H1 (cell line): ENCODE measurements at regions not wholly inside any gene's neighbourhood (a gene's known extent, or its start where the extent isn't known, plus 50 kb on each side); places are given as distances from the start of the nearest gene placed in this dataset.
A peak's percentile ranks its signal among the peaks of the same experiment; 100 is the strongest.

Source experiments
- CTCF ChIA-PET: fragments of 300-600 bp; sonication (Branson Sonifier 250); formaldehyde crosslinking; loops from one replicate; lab custom pipeline; 2021; ENCODE audit not compliant: partially characterized antibody; lab: Charles Lee
- POLR2A ChIA-PET: fragments of 300-600 bp; sonication (Branson Sonifier 250); formaldehyde crosslinking; loops from one replicate; lab custom pipeline; 2021; ENCODE audit warnings: inconsistent platforms; ENCODE audit not compliant: partially characterized antibody; lab: Charles Lee
- DNase-seq, 2 experiments: peaks; one replicate each; pipeline versions ENCODE4 v3.0.0 to v3.0.0-alpha.2; 2010 to 2022; ENCODE audit warnings: low spot score in 2 of 2, low read depth in 1 of 2, mixed read lengths in 1 of 2
- FAIRE-seq: peaks from 2 replicates; lab custom pipeline; 2011; peaks lifted over from hg19 to GRCh38; lab: Jason Lieb, UNC
- H2AFZ ChIP-seq: 2 replicates; pipeline ENCODE4 v1.8.1; 2012; ENCODE audit warnings: low read length, inconsistent platforms
- H2AK5ac ChIP-seq: 2 replicates; pipeline ENCODE4 v1.6.1; 2013; ENCODE audit warnings: low read depth, low read length
- H2BK120ac ChIP-seq: replicated peaks from 2 replicates; pipeline ENCODE3; 2013; ENCODE audit warnings: low read depth, low read length, inconsistent platforms
- H2BK12ac ChIP-seq: 2 replicates; pipeline ENCODE4 v1.6.1; 2013; ENCODE audit warnings: low read depth, low read length
- H2BK15ac ChIP-seq: 2 replicates; pipeline ENCODE4 v1.6.1; 2013; ENCODE audit warnings: low read length
- H2BK20ac ChIP-seq: 2 replicates; pipeline ENCODE4 v1.6.1; 2013; ENCODE audit warnings: low read length
- H2BK5ac ChIP-seq: 2 replicates; pipeline ENCODE4 v1.6.1; 2013; ENCODE audit warnings: low read depth, low read length
- H3K14ac ChIP-seq: 2 replicates; pipeline ENCODE4 v1.6.1; 2013; ENCODE audit warnings: inconsistent platforms; ENCODE audit not compliant: insufficient read length
- H3K18ac ChIP-seq: 2 replicates; pipeline ENCODE4 v1.6.1; 2013; ENCODE audit warnings: low read length; ENCODE audit errors: extremely low read depth
- H3K23ac ChIP-seq: 2 replicates; pipeline ENCODE4 v1.6.1; 2013; ENCODE audit warnings: inconsistent platforms; ENCODE audit not compliant: insufficient read length
- H3K23me2 ChIP-seq: 2 replicates; pipeline ENCODE4 v1.6.1; 2013; ENCODE audit warnings: low read depth, low read length
- H3K27ac ChIP-seq: 2 replicates; pipeline ENCODE4 v1.6.1; 2011; ENCODE audit warnings: low read depth, low read length, inconsistent platforms
- H3K27me3 ChIP-seq, 4 experiments: replicated peaks in 1 of 4; 1 replicate in 1 of 4; 2 replicates in 3 of 4; pipeline versions ENCODE4 v1.6.1 to v1.8.1; 2011 to 2013; ENCODE audit warnings: low read length in 3 of 4, mild to moderate bottlenecking in 3 of 4, inconsistent platforms in 2 of 4, mixed read lengths in 2 of 4, moderate library complexity in 1 of 4; ENCODE audit not compliant: control insufficient read depth in 3 of 4, insufficient read depth in 3 of 4; ENCODE audit errors: extremely low read depth in 1 of 4
- H3K36me3 ChIP-seq, 4 experiments: 2 replicates each; pipeline versions ENCODE4 v1.6.1 to v1.8.1; 2011 to 2013; ENCODE audit warnings: mild to moderate bottlenecking in 4 of 4, low read length in 3 of 4, moderate library complexity in 2 of 4, control low read depth in 1 of 4, inconsistent platforms in 1 of 4; ENCODE audit not compliant: insufficient read depth in 4 of 4, control insufficient read depth in 2 of 4
- H3K4ac ChIP-seq: replicated peaks from 2 replicates; pipeline ENCODE3; 2013; ENCODE audit warnings: low read length, low read depth, mixed read lengths, inconsistent platforms; ENCODE audit not compliant: insufficient read length
- H3K4me1 ChIP-seq, 4 experiments: replicated peaks in 1 of 4; 1 replicate in 1 of 4; 2 replicates in 3 of 4; pipeline versions ENCODE4 v1.6.1 to v1.8.1; 2011 to 2013; ENCODE audit warnings: low read length in 3 of 4, inconsistent platforms in 2 of 4, mixed read lengths in 1 of 4; ENCODE audit not compliant: insufficient read depth in 4 of 4, control insufficient read depth in 3 of 4
- H3K4me2 ChIP-seq, 2 experiments: 2 replicates each; pipeline versions ENCODE4 v1.6.1 to v1.8.1; 2011 to 2013; ENCODE audit warnings: low read depth in 2 of 2, low read length in 2 of 2, control low read depth in 1 of 2, inconsistent platforms in 1 of 2, mild to moderate bottlenecking in 1 of 2; ENCODE audit not compliant: insufficient read depth in 1 of 2
- H3K4me3 ChIP-seq, 4 experiments: fragments of 200-600, 300-600 bp in 1 of 4; sonication (generic), shearing (Covaris generic), sonication (Bioruptor Twin) in 1 of 4; 2 replicates each; pipeline versions ENCODE4 v1.5.1 to v1.8.1; 2011 to 2016; ENCODE audit warnings: low read length in 4 of 4, low read depth in 3 of 4, control low read depth in 2 of 4, inconsistent platforms in 2 of 4, mild to moderate bottlenecking in 2 of 4, mixed read lengths in 1 of 4, moderate library complexity in 1 of 4; ENCODE audit not compliant: insufficient read depth in 2 of 4; ENCODE audit errors: extremely low read depth in 1 of 4
- H3K56ac ChIP-seq: replicated peaks from 2 replicates; pipeline ENCODE3; 2013; ENCODE audit warnings: low read depth, mild to moderate bottlenecking, mixed read lengths, low read length, inconsistent platforms; ENCODE audit not compliant: insufficient read length
- H3K79me1 ChIP-seq: 2 replicates; pipeline ENCODE4 v1.6.1; 2013; ENCODE audit warnings: low read depth, low read length, control low read depth
- H3K79me2 ChIP-seq, 2 experiments: 2 replicates each; pipeline versions ENCODE4 v1.6.1 to v1.8.1; 2012 to 2013; ENCODE audit warnings: low read length in 2 of 2, mild to moderate bottlenecking in 2 of 2, inconsistent platforms in 1 of 2; ENCODE audit not compliant: insufficient read depth in 2 of 2, control insufficient read depth in 1 of 2
- H3K9ac ChIP-seq, 4 experiments: replicated peaks in 1 of 4; 1 replicate in 1 of 4; 2 replicates in 3 of 4; pipeline versions ENCODE4 v1.6.1 to v1.8.1; 2011 to 2013; ENCODE audit warnings: low read depth in 3 of 4, low read length in 3 of 4, control low read depth in 2 of 4, mild to moderate bottlenecking in 2 of 4, moderate library complexity in 2 of 4, inconsistent platforms in 1 of 4; ENCODE audit errors: extremely low read depth in 1 of 4
- H3K9me3 ChIP-seq, 2 experiments: 2 replicates each; pipeline versions ENCODE4 v1.6.1 to v1.8.1; 2012 to 2013; ENCODE audit warnings: mild to moderate bottlenecking in 2 of 2, moderate library complexity in 2 of 2, control low read depth in 1 of 2, inconsistent platforms in 1 of 2, low read depth in 1 of 2, low read length in 1 of 2, mixed read lengths in 1 of 2; ENCODE audit not compliant: insufficient read depth in 2 of 2
- H4K20me1 ChIP-seq, 2 experiments: replicated peaks in 1 of 2; 2 replicates each; pipeline versions ENCODE3 to v1.8.1; 2011 to 2013; ENCODE audit warnings: inconsistent platforms in 2 of 2, low read length in 2 of 2, mild to moderate bottlenecking in 1 of 2; ENCODE audit not compliant: insufficient read depth in 2 of 2, control insufficient read depth in 1 of 2
- H4K5ac ChIP-seq: 2 replicates; pipeline ENCODE4 v1.6.1; 2013; ENCODE audit warnings: low read length, low read depth, mixed read lengths, inconsistent platforms; ENCODE audit not compliant: insufficient read length
- H4K8ac ChIP-seq: 2 replicates; pipeline ENCODE4 v1.8.0; 2013; ENCODE audit warnings: mild to moderate bottlenecking, moderate library complexity, low read length, inconsistent platforms; ENCODE audit not compliant: insufficient read depth; ENCODE audit errors: extremely low read depth
- H4K91ac ChIP-seq: replicated peaks from 2 replicates; pipeline ENCODE3; 2013; ENCODE audit warnings: low read length, mixed read lengths, inconsistent platforms; ENCODE audit not compliant: insufficient read length
- CHD1 ChIP-seq: IDR thresholded peaks from 2 replicates; pipeline ENCODE4 v1.6.1; 2012; ENCODE audit warnings: low read depth, low read length, improper control_type of control experiment
- CHD2 ChIP-seq: IDR thresholded peaks from 2 replicates; pipeline ENCODE4 v1.6.1; 2012; ENCODE audit warnings: low read length, improper control_type of control experiment
- CREB1 ChIP-seq: IDR thresholded peaks from 2 replicates; pipeline ENCODE4 v1.6.1; 2012; ENCODE audit warnings: inconsistent platforms
- KDM4A ChIP-seq: IDR thresholded peaks from one replicate; pipeline ENCODE4 v1.7.1; 2012; ENCODE audit warnings: low read depth, mild to moderate bottlenecking, moderate library complexity, low read length, inconsistent platforms; ENCODE audit not compliant: severe bottlenecking
- POU5F1 ChIP-seq: IDR thresholded peaks from 2 replicates; pipeline ENCODE4 v1.6.1; 2011; ENCODE audit warnings: low read depth, mild to moderate bottlenecking, low read length, moderate library complexity
- RXRA ChIP-seq: IDR thresholded peaks from 2 replicates; pipeline ENCODE4 v1.6.1; 2011; ENCODE audit warnings: low read depth, mild to moderate bottlenecking, low read length, moderate library complexity; ENCODE audit not compliant: insufficient read depth
- SIN3A ChIP-seq, 2 experiments: IDR thresholded peaks in 1 of 2; conservative IDR thresholded peaks in 1 of 2; 2 replicates each; pipeline ENCODE4 v1.6.1; 2011 to 2012; ENCODE audit warnings: low read length in 2 of 2, improper control_type of control experiment in 1 of 2, low read depth in 1 of 2, mild to moderate bottlenecking in 1 of 2
- SP1 ChIP-seq: IDR thresholded peaks from 2 replicates; pipeline ENCODE4 v1.6.1; 2011; ENCODE audit warnings: low read depth, low read length
- TCF12 ChIP-seq: IDR thresholded peaks from 2 replicates; pipeline ENCODE4 v1.6.1; 2011; ENCODE audit warnings: low read depth, mild to moderate bottlenecking, low read length
- ZNF274 ChIP-seq: IDR thresholded peaks from 2 replicates; pipeline ENCODE4 v1.7.0; 2012; ENCODE audit warnings: low read length, borderline replicate concordance; ENCODE audit errors: extremely low read depth
- WGBS, 2 experiments: shearing (Covaris generic) in 1 of 2; methylation state at CpG; one replicate each; pipeline versions ENCODE4 v1.1.6 to v1.1.7; 2013 to 2015; ENCODE audit warnings: low lambda C conversion rate in 2 of 2, mixed read lengths in 2 of 2, inconsistent platforms in 1 of 2, low coverage in 1 of 2, missing lambda C conversion rate in 1 of 2; ENCODE audit not compliant: insufficient replicate concordance in 2 of 2, insufficient coverage in 1 of 2, insufficient read length in 1 of 2; ENCODE audit errors: extremely low coverage in 1 of 2, missing lambda C conversion rate in 1 of 2; 5-methylcytosine and 5-hydroxymethylcytosine counted together
- TF ChIP-seq, protein P1 (sequence below): IDR thresholded peaks from 2 replicates; pipeline ENCODE4 v1.6.1; 2011; ENCODE audit warnings: low read length, improper control_type of control experiment
- TF ChIP-seq, protein P2 (sequence below): IDR thresholded peaks from 2 replicates; pipeline ENCODE4 v1.6.1; 2012; ENCODE audit warnings: inconsistent platforms

DNA sequence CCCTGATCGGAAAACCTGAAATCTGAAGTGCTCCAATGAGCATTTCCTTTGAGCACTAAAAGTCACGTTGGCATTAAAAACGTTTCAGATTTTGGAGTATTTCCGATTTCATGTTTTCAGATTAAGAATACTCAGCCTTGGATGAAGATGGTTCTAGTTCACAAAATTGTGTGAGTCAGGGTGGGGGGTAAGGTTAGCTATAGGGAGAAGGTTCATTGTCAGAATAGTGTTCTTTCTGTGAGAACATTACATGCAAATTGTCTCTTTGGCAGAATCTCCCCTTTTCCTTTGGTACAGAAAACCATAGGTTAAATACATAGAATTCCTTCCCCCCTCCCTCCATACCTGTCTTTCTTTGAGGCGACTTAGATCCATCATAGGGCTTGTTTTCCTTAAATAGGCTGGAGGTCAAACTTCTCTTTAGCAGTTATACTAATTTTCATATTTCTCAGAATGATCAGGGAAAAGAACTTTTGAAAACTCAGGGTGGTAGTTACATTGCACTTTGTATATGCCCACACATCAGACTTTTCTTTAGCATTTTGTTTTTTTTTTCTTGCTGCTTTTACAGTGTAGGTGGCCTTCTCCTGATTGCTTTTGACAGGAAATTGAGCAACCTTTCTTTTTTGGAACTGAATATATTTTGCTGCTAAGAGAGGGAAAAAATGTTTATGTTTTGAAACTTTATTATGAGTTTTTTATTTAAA, 503.5 kb downstream of the PCNX1 start:
- Histone ChIP-seq H3K4me3 (no peak overlapping the region), H4K20me1 (no peaks in the 10 kb centered on the region), H4K91ac (no peak overlapping the region), H3K36me3 (no peaks in the 10 kb centered on the region), H3K23me2 (no peaks in the 10 kb centered on the region; the same call in 1 of the 2 replicates), H3K18ac (no peak overlapping the region), H3K14ac (no peak overlapping the region), H3K4ac (no peak overlapping the region), H4K5ac (no peak overlapping the region), H2BK5ac (no peak overlapping the region), H2BK20ac (no peak overlapping the region), H3K4me2 (no peak overlapping the region), H2BK120ac (no peak overlapping the region), H3K79me1 (peaks cover 4% of the 10 kb centered on the region; the same call in 1 of the 2 replicates), H2BK12ac (no peak overlapping the region), H3K9me3 (peaks cover 0 to 4% of the 10 kb centered on the region in 2 experiments; a peak in 1 of 4 replicates), H2BK15ac (no peak overlapping the region), H3K27ac (no peak overlapping the region), H3K27me3 (no peaks in the 10 kb centered on the region), H2AK5ac (no peak overlapping the region), H4K8ac (no peak overlapping the region), H3K23ac (peak overlapping the region; percentile 65), H2AFZ (no peak overlapping the region), H3K4me1 (peaks cover 0 to 4% (median 2%) of the 10 kb centered on the region in 4 experiments; a peak in 4 of 7 replicates), H3K9ac (no peak overlapping the region), H3K79me2 (peaks cover 0 to 73% of the 10 kb centered on the region in 2 experiments; a peak in 2 of 4 replicates), H3K56ac (no peak overlapping the region)
- WGBS, 2 experiments, result 81% methylated on average over 5 of the region's 5 CpGs; no CpG with 5 or more reads in 1 of the 2 experiments
- CTCF ChIA-PET, result interaction anchor here (1.2 kb wide), 1 partner anchor 28 kb away, joined by 3 read pairs; no protein-coding TSS in a partner anchor
- POLR2A ChIA-PET, result interaction anchor here (1.2 kb wide), 1 partner anchor 15 kb away, joined by 3 read pairs; no protein-coding TSS in a partner anchor
- FAIRE-seq, result no peak
- no peak for DNase-seq
- TF ChIP-seq CHD1, result no peak
- TF ChIP-seq POU5F1, result no peak
- no peak for TF ChIP-seq KDM4A
- no peak for TF ChIP-seq CREB1
- TF ChIP-seq, protein P1, sequence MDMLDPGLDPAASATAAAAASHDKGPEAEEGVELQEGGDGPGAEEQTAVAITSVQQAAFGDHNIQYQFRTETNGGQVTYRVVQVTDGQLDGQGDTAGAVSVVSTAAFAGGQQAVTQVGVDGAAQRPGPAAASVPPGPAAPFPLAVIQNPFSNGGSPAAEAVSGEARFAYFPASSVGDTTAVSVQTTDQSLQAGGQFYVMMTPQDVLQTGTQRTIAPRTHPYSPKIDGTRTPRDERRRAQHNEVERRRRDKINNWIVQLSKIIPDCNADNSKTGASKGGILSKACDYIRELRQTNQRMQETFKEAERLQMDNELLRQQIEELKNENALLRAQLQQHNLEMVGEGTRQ, result no peak
- TF ChIP-seq RXRA, result no peak
- no peak for TF ChIP-seq TCF12
- TF ChIP-seq CHD2, result no peak
- TF ChIP-seq, protein P2, sequence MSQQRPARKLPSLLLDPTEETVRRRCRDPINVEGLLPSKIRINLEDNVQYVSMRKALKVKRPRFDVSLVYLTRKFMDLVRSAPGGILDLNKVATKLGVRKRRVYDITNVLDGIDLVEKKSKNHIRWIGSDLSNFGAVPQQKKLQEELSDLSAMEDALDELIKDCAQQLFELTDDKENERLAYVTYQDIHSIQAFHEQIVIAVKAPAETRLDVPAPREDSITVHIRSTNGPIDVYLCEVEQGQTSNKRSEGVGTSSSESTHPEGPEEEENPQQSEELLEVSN, result no peak
- no peak for TF ChIP-seq SIN3A (conservative IDR thresholded peaks at IDR 0.05 in 1 of 2, IDR thresholded peaks at IDR 0.05 in 1 of 2; ENCODE audit: low read depth in 1 of 2, low read length in 2 of 2)
- no peak for TF ChIP-seq ZNF274
- TF ChIP-seq SP1, result no peak
